Endothelial cell (in vitro differentiated cells): ENCODE measurements at regions not wholly inside any gene's neighbourhood (a gene's known extent, or its start where the extent isn't known, plus 50 kb on each side); places are given as distances from the start of the nearest gene placed in this dataset.
"Not testable (repeated sequence)": the region's sequence is repeated elsewhere in the genome, so short reads cannot be mapped to it uniquely, and the experiment has no call there.

Experiments
- DNase-seq: peaks from one replicate; pipeline ENCODE4 v3.0.0; 2021; ENCODE audit warnings: low spot score
- H3K27ac Mint-ChIP-seq: one replicate; pipeline ENCODE4 v1.8.0; 2021; ENCODE audit warnings: mixed read lengths, inconsistent platforms; ENCODE audit not compliant: unreplicated experiment
- H3K27me3 Mint-ChIP-seq: one replicate; pipeline ENCODE4 v1.8.0; 2021; ENCODE audit warnings: mild to moderate bottlenecking, moderate library complexity, mixed read lengths, inconsistent platforms; ENCODE audit not compliant: unreplicated experiment
- H3K36me3 Mint-ChIP-seq: one replicate; pipeline ENCODE4 v1.8.0; 2021; ENCODE audit warnings: mild to moderate bottlenecking, low read depth, mixed read lengths, inconsistent platforms; ENCODE audit not compliant: unreplicated experiment
- H3K4me1 Mint-ChIP-seq: one replicate; pipeline ENCODE4 v1.8.0; 2021; ENCODE audit warnings: mild to moderate bottlenecking, mixed read lengths, inconsistent platforms; ENCODE audit not compliant: unreplicated experiment
- H3K4me3 Mint-ChIP-seq: one replicate; pipeline ENCODE4 v1.8.0; 2021; ENCODE audit warnings: mild to moderate bottlenecking, mixed read lengths, inconsistent platforms; ENCODE audit not compliant: unreplicated experiment
- H3K9me3 Mint-ChIP-seq: one replicate; pipeline ENCODE4 v1.8.0; 2021; ENCODE audit warnings: mixed read lengths, inconsistent platforms; ENCODE audit not compliant: unreplicated experiment
- CTCF ChIP-seq: fragments of 200-600 bp; sonication (generic); IDR thresholded peaks from one replicate; pipeline ENCODE4 v1.5.0; 2021; ENCODE audit warnings: antibody characterized with exemption; ENCODE audit not compliant: unreplicated experiment

- H3K4me3 Mint-ChIP-seq: no peak overlapping the region
- no peaks in the 10 kb centered on the region for H3K27me3 Mint-ChIP-seq
Measured at GRCh38 chr5:67747096-67747495, 468.5 kb upstream of the PIK3R1 start.

GRCh38 chr5:67746608-67747007 is 468.9 kb upstream of the PIK3R1 start:
- H3K4me1 Mint-ChIP-seq, H3K36me3 Mint-ChIP-seq, DNase-seq, H3K27ac Mint-ChIP-seq, H3K9me3 Mint-ChIP-seq, H3K4me3 Mint-ChIP-seq, H3K27me3 Mint-ChIP-seq: not testable (repeated sequence)

More at GRCh38 chr5:67747096-67747495, 468.5 kb upstream of the PIK3R1 start:
- Mint-ChIP-seq H3K36me3 (no peaks in the 10 kb centered on the region), H3K9me3 (peaks cover 3% of the 10 kb centered on the region), H3K27ac (no peak overlapping the region), H3K4me1 (no peaks in the 10 kb centered on the region)
- no peak for DNase-seq
- TF ChIP-seq CTCF: no peak

GRCh38 chr5:67746103-67746502 is 469.5 kb upstream of the PIK3R1 start:
- no peak for DNase-seq
- Mint-ChIP-seq H3K9me3 (peaks cover 3% of the 10 kb centered on the region), H3K36me3 (no peaks in the 10 kb centered on the region), H3K27me3 (no peaks in the 10 kb centered on the region), H3K4me1 (no peaks in the 10 kb centered on the region), H3K27ac (no peak overlapping the region), H3K4me3 (no peak overlapping the region)
- TF ChIP-seq CTCF: no peak

GRCh38 chr5:67732921-67733320 is 482.6 kb upstream of the PIK3R1 start:
- Mint-ChIP-seq H3K27me3 (peaks cover 1% of the 10 kb centered on the region), H3K4me1 (peaks cover 29% of the 10 kb centered on the region), H3K36me3 (no peaks in the 10 kb centered on the region), H3K27ac (no peak overlapping the region), H3K9me3 (no peaks in the 10 kb centered on the region), H3K4me3 (no peak overlapping the region)
- TF ChIP-seq CTCF: no peak
- no peak for DNase-seq

GRCh38 chr5:67732471-67732870 is 483.1 kb upstream of the PIK3R1 start:
- Mint-ChIP-seq H3K27ac (no peak overlapping the region), H3K36me3 (no peaks in the 10 kb centered on the region), H3K4me1 (peaks cover 29% of the 10 kb centered on the region), H3K27me3 (peaks cover 1% of the 10 kb centered on the region), H3K4me3 (no peak overlapping the region), H3K9me3 (no peaks in the 10 kb centered on the region)
- no peak for DNase-seq
- no peak for TF ChIP-seq CTCF

- no peak for DNase-seq
- Mint-ChIP-seq H3K4me3 (no peak overlapping the region), H3K36me3 (no peaks in the 10 kb centered on the region), H3K27me3 (peaks cover 1% of the 10 kb centered on the region), H3K27ac (no peak overlapping the region), H3K9me3 (no peaks in the 10 kb centered on the region), H3K4me1 (peaks cover 29% of the 10 kb centered on the region)
- TF ChIP-seq CTCF: no peak
Measured at GRCh38 chr5:67731886-67732285, 483.7 kb upstream of the PIK3R1 start.
